BLaER1 (cell line): ENCODE measurements at regions not wholly inside any gene's neighbourhood (a gene's known extent, or its start where the extent isn't known, plus 50 kb on each side); places are given as distances from the start of the nearest gene placed in this dataset.
"Not testable (repeated sequence)": the region's sequence is repeated elsewhere in the genome, so short reads cannot be mapped to it uniquely, and the experiment has no call there.

Experiments used
- H3K27ac ChIP-seq: shearing (Covaris generic); formaldehyde crosslinking; 2 replicates; pipeline ENCODE4 v1.8.1; 2022
- H3K27me3 ChIP-seq: shearing (Covaris generic); formaldehyde crosslinking; 2 replicates; pipeline ENCODE4 v1.8.1; 2022
- H3K36me3 ChIP-seq: shearing (Covaris generic); formaldehyde crosslinking; 2 replicates; pipeline ENCODE4 v1.8.1; 2022
- H3K4me1 ChIP-seq: shearing (Covaris generic); formaldehyde crosslinking; 2 replicates; pipeline ENCODE4 v1.8.1; 2022
- H3K4me2 ChIP-seq: shearing (Covaris generic); formaldehyde crosslinking; 2 replicates; pipeline ENCODE4 v1.8.1; 2022
- H3K4me3 ChIP-seq: shearing (Covaris generic); formaldehyde crosslinking; 2 replicates; pipeline ENCODE4 v1.8.1; 2022
- H3K9ac ChIP-seq: shearing (Covaris generic); formaldehyde crosslinking; 2 replicates; pipeline ENCODE4 v1.8.1; 2022
- H3K9me3 ChIP-seq: shearing (Covaris generic); formaldehyde crosslinking; 2 replicates; pipeline ENCODE4 v1.8.1; 2022
- H4K20me1 ChIP-seq: shearing (Covaris generic); formaldehyde crosslinking; 2 replicates; pipeline ENCODE4 v1.8.1; 2022

DNA sequence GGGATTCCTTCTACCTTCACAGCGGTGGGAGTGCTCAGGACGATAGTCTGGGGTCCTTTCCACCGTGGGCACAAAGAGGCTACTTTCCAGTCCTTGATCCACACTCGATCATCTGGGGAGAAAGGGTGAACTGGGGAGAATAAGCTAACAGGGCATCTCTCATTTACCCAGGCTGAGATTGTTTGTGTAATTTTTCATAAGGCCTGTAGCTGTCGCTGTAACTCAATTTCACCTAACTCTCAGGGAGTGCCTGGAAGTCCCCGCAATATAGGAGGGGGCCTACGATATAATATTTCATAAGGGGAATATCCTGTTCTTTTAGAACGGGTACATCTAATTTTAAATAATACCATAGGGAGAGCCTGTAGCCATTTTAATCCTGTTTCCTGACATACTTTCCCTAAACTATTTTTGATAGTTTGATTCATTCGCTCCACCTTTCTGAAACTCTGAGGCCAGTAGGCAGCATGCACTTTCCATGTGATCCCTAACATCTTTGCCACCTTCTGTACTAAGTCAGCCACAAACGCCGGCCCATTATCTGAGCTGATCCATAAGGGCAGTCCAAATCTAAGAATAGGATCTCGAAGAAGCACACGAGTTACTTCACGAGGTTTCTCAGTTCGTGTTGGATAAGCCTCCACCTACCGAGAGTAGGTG lies 127.2 kb upstream of the CCZ1B start:
- not testable (repeated sequence) for H3K4me2 ChIP-seq, H3K4me3 ChIP-seq, H3K9me3 ChIP-seq, H3K9ac ChIP-seq, H3K27me3 ChIP-seq, H3K4me1 ChIP-seq, H3K27ac ChIP-seq, H4K20me1 ChIP-seq, H3K36me3 ChIP-seq

DNA sequence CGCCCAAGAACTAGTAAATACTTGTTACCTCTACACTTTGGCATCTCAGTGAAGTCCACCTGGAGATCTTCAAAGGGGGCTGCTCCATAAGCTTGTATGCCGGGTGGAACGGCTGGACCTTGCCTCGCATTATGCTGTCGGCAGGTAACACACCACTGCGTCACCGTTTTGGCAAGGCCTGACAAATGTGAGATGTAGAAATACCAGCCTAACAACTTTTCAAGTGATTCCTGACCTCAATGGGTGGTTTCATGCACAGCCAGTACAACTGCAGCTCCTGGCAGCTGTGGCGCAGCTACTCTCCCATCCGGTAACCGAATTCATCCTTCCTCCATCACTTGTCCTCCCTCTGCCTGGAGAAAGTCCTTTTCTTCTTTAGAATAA lies 127.7 kb upstream of the CCZ1B start:
- H3K9me3 ChIP-seq, H3K27ac ChIP-seq, H3K4me2 ChIP-seq, H3K4me3 ChIP-seq, H3K27me3 ChIP-seq, H4K20me1 ChIP-seq, H3K9ac ChIP-seq, H3K36me3 ChIP-seq, H3K4me1 ChIP-seq: not testable (repeated sequence)

GRCh38 chr7:6955385-6955784 lies 129.3 kb upstream of the CCZ1B start:
- not testable (repeated sequence) for H4K20me1 ChIP-seq, H3K9me3 ChIP-seq, H3K4me1 ChIP-seq, H3K9ac ChIP-seq, H3K36me3 ChIP-seq, H3K27ac ChIP-seq, H3K4me2 ChIP-seq, H3K4me3 ChIP-seq, H3K27me3 ChIP-seq

DNA sequence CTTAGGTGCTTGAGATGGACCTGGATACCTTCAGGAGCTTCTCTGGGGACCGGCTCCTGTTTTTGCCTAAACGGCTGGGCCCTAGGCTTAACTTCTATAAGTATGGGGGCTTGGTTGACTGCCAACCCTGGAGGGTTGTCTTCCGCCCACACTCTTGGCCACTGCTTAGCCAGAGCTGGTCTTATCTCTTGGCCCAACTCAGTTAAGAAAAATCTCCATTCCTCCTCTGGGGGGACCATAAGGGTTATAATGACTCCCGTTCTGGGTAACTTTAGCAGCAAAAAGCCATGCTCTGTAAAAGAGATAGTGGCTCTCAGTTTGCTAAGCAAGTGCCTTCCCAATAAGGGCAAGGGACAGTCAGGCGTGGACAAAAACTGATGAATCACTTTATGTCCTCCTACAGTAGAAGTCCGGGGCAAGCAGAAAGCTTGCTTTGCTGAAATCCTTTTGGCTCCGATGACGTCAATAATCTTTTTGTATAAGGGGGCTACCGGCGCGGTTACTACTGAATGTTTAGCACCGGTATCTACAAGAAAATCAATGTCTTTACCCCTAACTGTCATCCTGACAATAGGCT lies 130.0 kb upstream of the CCZ1B start:
- not testable (repeated sequence) for H3K9me3 ChIP-seq, H3K4me3 ChIP-seq, H3K27me3 ChIP-seq, H3K36me3 ChIP-seq, H4K20me1 ChIP-seq, H3K4me1 ChIP-seq, H3K4me2 ChIP-seq, H3K9ac ChIP-seq, H3K27ac ChIP-seq

- H3K9ac ChIP-seq, H3K27me3 ChIP-seq, H3K4me3 ChIP-seq, H3K27ac ChIP-seq, H3K9me3 ChIP-seq, H3K4me1 ChIP-seq, H3K4me2 ChIP-seq, H3K36me3 ChIP-seq, H4K20me1 ChIP-seq: not testable (repeated sequence)
Observed at GRCh38 chr7:6958371-6958770, 132.3 kb upstream of the CCZ1B start.

GRCh38 chr7:6959942-6960341 lies 133.9 kb upstream of the CCZ1B start:
- H3K9me3 ChIP-seq, H3K9ac ChIP-seq, H3K4me2 ChIP-seq, H3K36me3 ChIP-seq, H3K27me3 ChIP-seq, H3K4me1 ChIP-seq, H3K4me3 ChIP-seq, H3K27ac ChIP-seq, H4K20me1 ChIP-seq: not testable (repeated sequence)

DNA sequence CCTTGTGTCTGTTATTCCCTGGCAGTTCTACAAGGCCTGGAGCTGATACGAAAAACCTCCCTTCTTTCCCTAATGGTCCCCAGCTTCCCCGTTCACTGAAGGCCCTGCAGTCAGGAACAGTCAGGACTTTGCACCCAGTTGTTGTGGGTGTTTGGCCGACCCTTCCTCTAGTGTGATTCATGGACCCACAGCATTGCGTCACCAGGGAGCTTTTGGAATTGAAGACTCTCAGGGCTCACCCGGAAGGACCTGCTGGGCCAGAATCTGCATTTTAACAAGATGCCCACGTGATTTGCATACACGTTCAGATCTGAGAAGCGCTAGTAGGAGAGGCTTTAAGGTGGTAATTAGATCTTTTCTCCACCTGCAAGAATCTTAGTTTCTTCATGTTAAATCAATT lies 136.8 kb upstream of the CCZ1B start:
- not testable (repeated sequence) for H4K20me1 ChIP-seq, H3K4me3 ChIP-seq, H3K4me2 ChIP-seq, H3K27ac ChIP-seq, H3K9ac ChIP-seq, H3K9me3 ChIP-seq, H3K27me3 ChIP-seq, H3K36me3 ChIP-seq, H3K4me1 ChIP-seq

DNA sequence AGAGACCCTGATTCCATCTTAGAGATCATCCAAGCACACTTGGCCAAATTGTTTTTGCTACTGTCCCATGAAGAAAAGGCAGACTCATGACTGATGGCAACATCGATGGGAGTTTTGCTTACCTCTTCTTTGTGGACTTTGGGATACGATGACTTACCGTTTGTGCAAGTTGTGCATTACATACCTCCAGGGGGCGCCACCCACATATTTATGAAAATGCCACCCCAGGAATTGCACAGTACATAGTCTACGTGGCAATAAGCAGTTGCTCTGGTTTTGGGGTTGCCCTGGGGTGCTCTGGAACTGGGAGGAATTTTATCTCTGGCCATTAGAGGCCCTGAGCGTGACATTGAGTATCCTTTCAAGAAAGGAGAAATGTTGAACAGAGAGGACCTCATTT lies 139.0 kb upstream of the CCZ1B start:
- not testable (repeated sequence) for H3K4me1 ChIP-seq

GRCh38 chr7:6970180-6970579 lies 144.1 kb upstream of the CCZ1B start:
- H3K4me1 ChIP-seq, H3K27ac ChIP-seq, H3K4me2 ChIP-seq, H3K4me3 ChIP-seq, H3K27me3 ChIP-seq, H4K20me1 ChIP-seq, H3K36me3 ChIP-seq, H3K9me3 ChIP-seq, H3K9ac ChIP-seq: not testable (repeated sequence)

More for the DNA sequence above, 139.0 kb upstream of the CCZ1B start:
- not testable (repeated sequence) for H3K4me2 ChIP-seq, H4K20me1 ChIP-seq, H3K9me3 ChIP-seq, H3K27me3 ChIP-seq, H3K9ac ChIP-seq, H3K4me3 ChIP-seq, H3K36me3 ChIP-seq, H3K27ac ChIP-seq

GRCh38 chr7:6974876-6975275 lies 148.8 kb upstream of the CCZ1B start:
- not testable (repeated sequence) for H3K27ac ChIP-seq, H4K20me1 ChIP-seq, H3K4me3 ChIP-seq, H3K9ac ChIP-seq, H3K27me3 ChIP-seq, H3K4me1 ChIP-seq, H3K36me3 ChIP-seq, H3K4me2 ChIP-seq, H3K9me3 ChIP-seq

DNA sequence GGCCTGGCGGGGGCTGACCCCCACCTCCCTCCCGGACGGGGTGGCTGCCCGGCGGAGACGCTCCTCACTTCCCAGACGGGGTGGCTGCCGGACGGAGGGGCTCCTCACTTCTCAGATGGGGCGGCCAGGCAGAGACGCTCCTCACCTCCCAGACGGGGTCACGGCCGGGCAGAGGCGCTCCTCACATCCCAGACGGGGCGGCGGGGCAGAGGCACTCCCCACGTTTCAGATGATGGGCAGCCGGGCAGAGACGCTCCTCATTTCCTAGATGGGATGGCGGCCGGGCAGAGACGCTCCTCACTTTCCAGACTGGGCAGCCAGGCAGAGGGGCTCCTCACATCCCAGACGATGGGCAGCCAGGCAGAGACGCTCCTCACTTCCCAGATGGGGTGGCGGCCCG lies 149.3 kb upstream of the CCZ1B start:
- not testable (repeated sequence) for H3K4me3 ChIP-seq, H3K27ac ChIP-seq, H4K20me1 ChIP-seq, H3K4me2 ChIP-seq, H3K27me3 ChIP-seq, H3K9ac ChIP-seq, H3K9me3 ChIP-seq, H3K4me1 ChIP-seq, H3K36me3 ChIP-seq

DNA sequence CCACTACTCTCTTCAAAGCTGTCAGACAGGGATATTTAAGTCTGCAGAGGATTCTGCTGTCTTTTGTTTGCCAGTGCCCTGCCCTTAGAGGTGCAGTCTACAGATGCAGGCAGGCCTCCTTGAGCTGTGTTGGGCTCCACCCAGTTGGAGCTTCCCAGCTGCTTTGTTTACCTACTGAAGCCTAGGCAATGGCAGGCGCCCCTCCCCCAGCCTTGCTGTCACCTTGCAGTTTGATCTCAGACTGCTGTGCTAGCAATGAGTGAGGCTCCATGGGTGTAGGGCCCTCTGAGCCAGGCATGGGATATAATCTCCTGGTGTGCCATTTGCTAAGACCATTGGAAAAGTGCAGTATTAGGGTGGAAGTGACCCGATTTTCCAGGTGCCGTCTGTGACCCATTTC lies 151.3 kb upstream of the CCZ1B start:
- H3K9me3 ChIP-seq, H3K9ac ChIP-seq, H4K20me1 ChIP-seq, H3K4me3 ChIP-seq, H3K36me3 ChIP-seq, H3K4me2 ChIP-seq, H3K27ac ChIP-seq, H3K4me1 ChIP-seq, H3K27me3 ChIP-seq: not testable (repeated sequence)

DNA sequence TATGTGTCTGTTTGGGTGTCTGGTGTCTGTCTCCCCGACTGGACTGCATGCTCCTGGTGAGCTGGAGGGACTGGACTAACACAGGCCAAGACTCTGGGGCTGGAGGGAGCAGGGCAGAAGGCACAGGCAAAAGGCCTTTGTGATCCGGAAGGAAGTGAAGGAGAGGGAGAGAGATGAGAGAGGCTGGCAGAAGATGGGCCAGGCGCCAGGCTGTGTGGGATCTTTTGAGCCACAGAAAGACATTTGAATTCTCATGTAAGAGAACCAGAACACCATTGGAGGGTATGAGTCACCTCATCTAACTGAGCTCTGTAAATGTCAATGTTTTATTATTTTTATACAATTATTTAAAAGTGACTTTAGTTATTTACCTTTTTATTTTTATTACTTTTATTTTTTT lies 152.3 kb upstream of the CCZ1B start:
- H3K36me3 ChIP-seq, H3K9me3 ChIP-seq, H4K20me1 ChIP-seq, H3K9ac ChIP-seq, H3K4me3 ChIP-seq, H3K27ac ChIP-seq, H3K27me3 ChIP-seq, H3K4me2 ChIP-seq, H3K4me1 ChIP-seq: not testable (repeated sequence)

- not testable (repeated sequence) for H3K4me1 ChIP-seq, H3K9ac ChIP-seq, H3K36me3 ChIP-seq, H3K4me2 ChIP-seq, H3K4me3 ChIP-seq, H3K27me3 ChIP-seq, H3K27ac ChIP-seq, H3K9me3 ChIP-seq, H4K20me1 ChIP-seq
Observed at GRCh38 chr7:6979456-6979855, 153.4 kb upstream of the CCZ1B start.

GRCh38 chr7:6982375-6982774 lies 156.3 kb upstream of the CCZ1B start:
- not testable (repeated sequence) for H4K20me1 ChIP-seq, H3K27ac ChIP-seq, H3K4me2 ChIP-seq, H3K9me3 ChIP-seq, H3K9ac ChIP-seq, H3K27me3 ChIP-seq, H3K4me1 ChIP-seq, H3K4me3 ChIP-seq, H3K36me3 ChIP-seq

- H3K9me3 ChIP-seq, H3K36me3 ChIP-seq, H3K4me2 ChIP-seq, H3K27me3 ChIP-seq, H3K4me1 ChIP-seq, H3K9ac ChIP-seq, H3K27ac ChIP-seq, H4K20me1 ChIP-seq, H3K4me3 ChIP-seq: not testable (repeated sequence)
Observed at GRCh38 chr7:6986892-6987291, 160.8 kb upstream of the CCZ1B start.
